ENCODE measurements at regions not wholly inside any gene's neighbourhood (a gene's known extent, or its start where the extent isn't known, plus 50 kb on each side); places are given as distances from the start of the nearest gene placed in this dataset.

- Histone ChIP-seq H3K36me3 (ENCODE audit: insufficient read depth, low read length) (no peaks in the 10 kb centered on the region), H4K20me1 (ENCODE audit: insufficient read depth, low read length) (no peaks in the 10 kb centered on the region), H3K4me3 (ENCODE audit: low read depth, low read length, poor library complexity, severe bottlenecking) (no peak overlapping the region), H2AFZ (ENCODE audit: low read length) (no peak overlapping the region), H3K79me2 (ENCODE audit: insufficient read depth, low read depth, low read length) (no peaks in the 10 kb centered on the region), H3K9me2 (ENCODE audit: insufficient read depth, low read length) (no peaks in the 10 kb centered on the region), H3K4me2 (ENCODE audit: low read length) (no peak overlapping the region), H3K4me1 (ENCODE audit: insufficient read depth, low read length, poor library complexity, severe bottlenecking) (no peaks in the 10 kb centered on the region), H3K27ac (ENCODE audit: low read depth, low read length, poor library complexity, severe bottlenecking) (no peak overlapping the region), H3K9me3 (ENCODE audit: low read length) (no peaks in the 10 kb centered on the region)
- TF ChIP-seq EZH2phosphoT487 (IDR thresholded peaks at IDR 0.05; ENCODE audit: borderline replicate concordance, low read depth, low read length) (no peak), CTCF (conservative IDR thresholded peaks at IDR 0.05; ENCODE audit: low read length) (no peak)
- ChIA-PET POLR2A (interaction anchor here (0.6 to 0.7 kb wide), 2 partner anchors 23 to 929 kb away, joined by 3 read pairs; no protein-coding TSS in a partner anchor), CTCF (ENCODE audit: unreplicated experiment) (no interaction called here)
- no TSS peak for BruUV-seq (replicated peaks)
- intact Hi-C loops (cut with micrococcal nuclease; ENCODE audit: unreplicated experiment) = no loop called here
- no peak for DNase-seq (ENCODE audit: low spot score)
Observed at GRCh38 chr1:79177844-79178243, 171.3 kb upstream of the ADGRL4 start.

GRCh38 chr1:79161077-79161476 lies 154.5 kb upstream of the ADGRL4 start:
- no peak for TF ChIP-seq EZH2phosphoT487 (IDR thresholded peaks at IDR 0.05; ENCODE audit: borderline replicate concordance, low read depth, low read length)
- no peak for TF ChIP-seq CTCF (conservative IDR thresholded peaks at IDR 0.05; ENCODE audit: low read length)
- Histone ChIP-seq H3K36me3 (ENCODE audit: insufficient read depth, low read length) (no peaks in the 10 kb centered on the region), H3K27ac (ENCODE audit: low read depth, low read length, poor library complexity, severe bottlenecking) (no peak overlapping the region), H3K4me3 (ENCODE audit: low read depth, low read length, poor library complexity, severe bottlenecking) (no peak overlapping the region), H4K20me1 (ENCODE audit: insufficient read depth, low read length) (no peaks in the 10 kb centered on the region), H3K4me1 (ENCODE audit: insufficient read depth, low read length, poor library complexity, severe bottlenecking) (no peaks in the 10 kb centered on the region), H3K4me2 (ENCODE audit: low read length) (no peak overlapping the region), H3K9me3 (ENCODE audit: low read length) (no peaks in the 10 kb centered on the region), H3K9me2 (ENCODE audit: insufficient read depth, low read length) (no peaks in the 10 kb centered on the region), H3K79me2 (ENCODE audit: insufficient read depth, low read depth, low read length) (no peaks in the 10 kb centered on the region), H2AFZ (ENCODE audit: low read length) (no peak overlapping the region)
- no TSS peak for BruUV-seq (replicated peaks)
- DNase-seq (ENCODE audit: low spot score) = no peak
- ChIA-PET POLR2A (no interaction called here), CTCF (ENCODE audit: unreplicated experiment) (no interaction called here)
- intact Hi-C loops (cut with micrococcal nuclease; ENCODE audit: unreplicated experiment) = no loop called here

- no TSS peak for BruUV-seq (replicated peaks)
- POLR2A ChIA-PET = no interaction called here
- H3K36me3 ChIP-seq (ENCODE audit: insufficient read depth, low read length) = no peaks in the 10 kb centered on the region
Observed at GRCh38 chr1:79155991-79156390, 149.5 kb upstream of the ADGRL4 start.

More at GRCh38 chr1:79155991-79156390, 149.5 kb upstream of the ADGRL4 start:
- Histone ChIP-seq H2AFZ (ENCODE audit: low read length) (no peak overlapping the region), H3K4me2 (ENCODE audit: low read length) (no peak overlapping the region), H3K27ac (ENCODE audit: low read depth, low read length, poor library complexity, severe bottlenecking) (no peak overlapping the region), H3K9me3 (ENCODE audit: low read length) (no peaks in the 10 kb centered on the region), H3K9me2 (ENCODE audit: insufficient read depth, low read length) (no peaks in the 10 kb centered on the region), H4K20me1 (ENCODE audit: insufficient read depth, low read length) (no peaks in the 10 kb centered on the region), H3K4me1 (ENCODE audit: insufficient read depth, low read length, poor library complexity, severe bottlenecking) (no peaks in the 10 kb centered on the region), H3K4me3 (ENCODE audit: low read depth, low read length, poor library complexity, severe bottlenecking) (no peak overlapping the region), H3K79me2 (ENCODE audit: insufficient read depth, low read depth, low read length) (no peaks in the 10 kb centered on the region)
- intact Hi-C loops (cut with micrococcal nuclease; ENCODE audit: unreplicated experiment) = no loop called here
- CTCF ChIA-PET (ENCODE audit: unreplicated experiment) = no interaction called here
- TF ChIP-seq CTCF (conservative IDR thresholded peaks at IDR 0.05; ENCODE audit: low read length) = no peak
- TF ChIP-seq EZH2phosphoT487 (IDR thresholded peaks at IDR 0.05; ENCODE audit: borderline replicate concordance, low read depth, low read length) = no peak
- DNase-seq (ENCODE audit: low spot score) = no peak
